ENCODE measurements at regions not wholly inside any gene's neighbourhood (a gene's known extent, or its start where the extent isn't known, plus 50 kb on each side); places are given as distances from the start of the nearest gene placed in this dataset.

DNA sequence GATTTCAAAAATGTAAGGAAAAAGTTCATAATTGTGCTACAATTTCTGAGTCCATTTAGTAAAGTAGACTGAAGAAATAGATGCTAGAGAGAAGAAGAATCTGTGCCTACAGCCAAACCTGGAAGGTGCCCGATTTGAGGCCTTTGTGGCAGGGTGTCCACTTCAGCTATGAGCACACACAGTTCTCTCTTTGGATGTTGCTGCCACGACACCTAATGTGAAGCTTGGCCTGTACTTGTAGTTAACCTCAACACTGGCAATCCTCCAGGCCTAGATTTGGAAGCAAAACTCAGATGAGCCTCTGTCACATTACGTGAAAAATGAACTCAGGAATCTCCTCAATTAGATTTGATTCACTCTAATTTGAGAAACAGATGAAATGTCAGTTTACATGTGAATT lies 90.1 kb upstream of the LRP1B start:
- 80% methylated on average over 1 of the region's 3 CpGs for WGBS (ENCODE audit: insufficient coverage)
- CTCF ChIA-PET: no interaction called here
- Histone ChIP-seq H3K27me3 (replicated peaks in 1 of 2; ENCODE audit: control insufficient read depth in 2 of 2, extremely low read depth in 1 of 2, insufficient read depth in 2 of 2, low read length in 1 of 2) (no peaks in the 10 kb centered on the region), H3K4me3 (ENCODE audit: control insufficient read depth in 1 of 2, extremely low read depth in 1 of 2, low read length in 1 of 2) (no peak overlapping the region), H3K9me3 (no peaks in the 10 kb centered on the region), H3K36me3 (ENCODE audit: control insufficient read depth in 2 of 2, extremely low read depth in 1 of 2, insufficient read depth in 1 of 2, low read length in 1 of 2) (no peaks in the 10 kb centered on the region), H3K4me1 (ENCODE audit: control insufficient read depth in 1 of 2, extremely low read depth in 1 of 2, insufficient read depth in 2 of 2, low read length in 2 of 2) (no peaks in the 10 kb centered on the region), H3K27ac (ENCODE audit: low read length) (no peak overlapping the region)
- Mint-ChIP-seq H3K27me3 (no peaks in the 10 kb centered on the region), H3K4me3 (no peak overlapping the region), H3K36me3 (no peaks in the 10 kb centered on the region), H3K9me3 (peaks cover 0 to 18% (median 15%) of the 10 kb centered on the region in 3 donors), H3K4me1 (no peaks in the 10 kb centered on the region), H3K27ac (no peak overlapping the region)
- POLR2A ChIA-PET: no interaction called here
- DNase-seq (no peak), ATAC-seq (replicated peaks in 1 of 4) (no peak)

DNA sequence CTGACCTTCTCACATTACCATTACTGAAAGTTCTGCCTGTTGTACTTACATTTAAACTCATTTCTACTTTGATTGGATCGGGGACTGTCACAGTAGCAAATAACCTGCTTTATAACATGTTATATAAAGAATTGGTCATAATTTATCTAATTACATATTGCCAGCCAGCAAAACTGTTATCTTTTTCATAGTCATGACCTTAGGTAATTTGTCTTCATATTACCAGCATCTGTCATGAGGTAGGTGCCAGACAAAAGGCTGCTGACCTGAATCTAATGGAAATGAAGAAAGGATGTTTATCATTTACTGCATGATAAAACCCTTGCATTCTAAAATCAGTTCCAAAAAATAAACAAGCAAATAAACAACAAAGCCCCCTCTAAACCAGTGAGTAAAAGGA lies 89.4 kb upstream of the LRP1B start:
- WGBS (ENCODE audit: insufficient coverage): no CpG with 5 or more reads among the region's 1 CpG

DNA sequence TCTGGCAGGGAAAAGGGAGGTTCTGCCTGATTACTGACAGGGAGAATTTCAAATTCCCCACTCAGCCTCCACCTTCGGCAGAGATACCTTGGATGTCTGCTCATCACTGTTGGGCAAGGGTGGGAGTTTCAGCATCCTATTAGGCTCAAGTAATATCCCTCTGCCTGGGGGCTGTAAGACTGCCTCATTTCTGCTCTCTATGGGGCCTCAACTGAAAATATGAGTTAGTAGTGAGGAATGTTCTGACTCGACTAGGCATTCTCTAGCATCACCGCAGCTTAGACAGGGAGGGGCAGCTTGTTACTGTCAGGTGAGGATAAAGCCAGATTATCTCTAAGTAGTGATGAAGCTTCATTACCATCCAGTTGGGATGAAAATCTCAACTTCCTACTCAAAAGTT lies 87.7 kb upstream of the LRP1B start:
- H3K27me3 Mint-ChIP-seq: no peaks in the 10 kb centered on the region

More for the DNA sequence above, 89.4 kb upstream of the LRP1B start:
- Mint-ChIP-seq H3K27me3 (no peaks in the 10 kb centered on the region), H3K27ac (no peak overlapping the region), H3K36me3 (no peaks in the 10 kb centered on the region), H3K4me3 (no peak overlapping the region), H3K9me3 (peaks cover 0 to 17% (median 15%) of the 10 kb centered on the region in 3 donors), H3K4me1 (no peaks in the 10 kb centered on the region)
- no peak for DNase-seq
- Histone ChIP-seq H3K4me1 (ENCODE audit: control insufficient read depth in 1 of 2, extremely low read depth in 1 of 2, insufficient read depth in 2 of 2, low read length in 2 of 2) (no peaks in the 10 kb centered on the region), H3K9me3 (no peaks in the 10 kb centered on the region), H3K36me3 (ENCODE audit: control insufficient read depth in 2 of 2, extremely low read depth in 1 of 2, insufficient read depth in 1 of 2, low read length in 1 of 2) (no peaks in the 10 kb centered on the region), H3K27ac (ENCODE audit: low read length) (no peak overlapping the region), H3K4me3 (ENCODE audit: control insufficient read depth in 1 of 2, extremely low read depth in 1 of 2, low read length in 1 of 2) (no peak overlapping the region), H3K27me3 (replicated peaks in 1 of 2; ENCODE audit: control insufficient read depth in 2 of 2, extremely low read depth in 1 of 2, insufficient read depth in 2 of 2, low read length in 1 of 2) (no peaks in the 10 kb centered on the region)
- CTCF ChIA-PET: no interaction called here
- POLR2A ChIA-PET: no interaction called here
- ATAC-seq (replicated peaks in 1 of 4): no peak

DNA sequence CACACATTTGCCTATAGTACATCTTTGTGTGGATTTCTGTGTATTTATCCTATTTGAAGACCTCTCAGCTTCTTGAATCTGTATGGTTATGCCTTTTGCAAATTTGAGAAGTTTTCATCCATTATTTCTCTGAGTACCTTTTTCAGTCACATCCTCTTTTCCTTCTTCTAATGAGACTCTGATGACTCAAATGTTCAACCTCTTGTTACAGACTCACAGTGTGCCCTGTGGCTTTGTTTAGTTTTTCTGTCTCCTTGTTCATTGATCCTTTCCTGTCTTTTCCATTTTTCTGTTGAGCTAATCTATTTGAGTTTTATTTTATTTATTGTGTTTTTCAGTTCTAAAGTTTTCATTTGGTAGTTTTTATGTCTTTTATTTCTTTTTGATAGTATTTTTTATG lies 87.0 kb upstream of the LRP1B start:
- Mint-ChIP-seq H3K36me3 (no peaks in the 10 kb centered on the region), H3K4me1 (no peaks in the 10 kb centered on the region), H3K4me3 (no peak overlapping the region), H3K27ac (no peak overlapping the region), H3K27me3 (no peaks in the 10 kb centered on the region), H3K9me3 (peaks cover 0 to 23% (median 18%) of the 10 kb centered on the region in 3 donors)
- Histone ChIP-seq H3K27me3 (replicated peaks in 1 of 2; ENCODE audit: control insufficient read depth in 2 of 2, extremely low read depth in 1 of 2, insufficient read depth in 2 of 2, low read length in 1 of 2) (no peaks in the 10 kb centered on the region), H3K27ac (ENCODE audit: low read length) (no peak overlapping the region), H3K4me3 (ENCODE audit: control insufficient read depth in 1 of 2, extremely low read depth in 1 of 2, low read length in 1 of 2) (no peak overlapping the region), H3K36me3 (ENCODE audit: control insufficient read depth in 2 of 2, extremely low read depth in 1 of 2, insufficient read depth in 1 of 2, low read length in 1 of 2) (no peaks in the 10 kb centered on the region), H3K4me1 (ENCODE audit: control insufficient read depth in 1 of 2, extremely low read depth in 1 of 2, insufficient read depth in 2 of 2, low read length in 2 of 2) (no peaks in the 10 kb centered on the region), H3K9me3 (no peaks in the 10 kb centered on the region)
- no peak for ATAC-seq (replicated peaks in 1 of 4)
- no peak for DNase-seq
- ChIA-PET CTCF (no interaction called here), POLR2A (no interaction called here)

More for the DNA sequence above, 87.7 kb upstream of the LRP1B start:
- Histone ChIP-seq H3K27ac (ENCODE audit: low read length) (no peak overlapping the region), H3K9me3 (no peaks in the 10 kb centered on the region), H3K27me3 (replicated peaks in 1 of 2; ENCODE audit: control insufficient read depth in 2 of 2, extremely low read depth in 1 of 2, insufficient read depth in 2 of 2, low read length in 1 of 2) (no peaks in the 10 kb centered on the region), H3K36me3 (ENCODE audit: control insufficient read depth in 2 of 2, extremely low read depth in 1 of 2, insufficient read depth in 1 of 2, low read length in 1 of 2) (no peaks in the 10 kb centered on the region), H3K4me3 (ENCODE audit: control insufficient read depth in 1 of 2, extremely low read depth in 1 of 2, low read length in 1 of 2) (no peak overlapping the region), H3K4me1 (ENCODE audit: control insufficient read depth in 1 of 2, extremely low read depth in 1 of 2, insufficient read depth in 2 of 2, low read length in 2 of 2) (no peaks in the 10 kb centered on the region)
- no peaks in the 10 kb centered on the region for H3K36me3 Mint-ChIP-seq
- no peak overlapping the region for H3K27ac Mint-ChIP-seq
- no peaks in the 10 kb centered on the region for H3K4me1 Mint-ChIP-seq
- H3K4me3 Mint-ChIP-seq: no peak overlapping the region
- CTCF ChIA-PET: no interaction called here
- H3K9me3 Mint-ChIP-seq: peaks cover 0 to 23% (median 18%) of the 10 kb centered on the region in 3 donors
- DNase-seq (no peak), ATAC-seq (replicated peaks in 1 of 4) (no peak)
- no CpG with 5 or more reads among the region's 3 CpGs for WGBS (ENCODE audit: insufficient coverage)
- POLR2A ChIA-PET: no interaction called here

DNA sequence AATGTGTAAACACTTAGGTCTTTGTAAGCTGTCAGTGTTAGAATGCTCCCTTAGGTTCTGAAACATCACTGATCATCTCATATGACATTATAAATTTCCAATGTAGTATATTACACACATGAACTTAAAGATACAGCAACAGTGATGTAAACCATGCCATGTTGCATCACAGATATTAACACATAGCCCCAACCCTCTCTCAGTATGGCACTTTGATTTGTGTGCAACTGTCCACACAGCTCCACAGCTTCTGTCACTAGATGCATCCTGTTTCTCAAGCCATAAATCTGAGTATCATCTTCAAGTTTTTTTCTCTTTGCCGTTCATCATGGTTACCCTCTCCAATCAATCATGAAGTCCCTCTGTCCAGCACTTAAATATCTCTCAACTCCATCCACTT lies 69.2 kb upstream of the LRP1B start:
- 64% methylated on average over 1 of the region's 1 CpG for WGBS (ENCODE audit: insufficient coverage)

DNA sequence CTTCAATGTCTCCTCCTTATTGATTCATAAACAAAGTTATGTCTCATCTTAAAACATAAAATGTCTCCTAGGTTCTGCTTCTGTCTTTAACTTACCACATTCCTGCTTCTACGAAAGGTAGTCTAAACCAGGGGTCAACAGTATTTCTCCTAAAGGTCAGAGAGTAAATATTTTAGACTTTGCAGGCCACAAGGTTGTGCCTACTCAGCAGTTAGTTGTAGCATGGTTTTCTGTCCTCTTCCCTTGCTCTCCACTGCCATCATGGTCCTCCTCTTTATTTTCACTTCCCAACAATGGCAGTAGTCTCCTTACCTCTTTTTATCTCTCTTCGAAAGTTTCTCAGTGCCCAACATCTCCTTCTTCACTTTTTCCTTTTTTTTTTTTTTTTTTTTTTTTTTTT lies 68.3 kb upstream of the LRP1B start:
- 40% methylated on average over 2 of the region's 2 CpGs for WGBS (ENCODE audit: insufficient coverage)
- no peak overlapping the region for H3K4me3 Mint-ChIP-seq
- CTCF ChIA-PET: no interaction called here
- no peaks in the 10 kb centered on the region for H3K27me3 Mint-ChIP-seq
- ATAC-seq (replicated peaks in 1 of 4) (no peak), DNase-seq (no peak)
- POLR2A ChIA-PET: no interaction called here
- Histone ChIP-seq H3K27me3 (replicated peaks in 1 of 2; ENCODE audit: control insufficient read depth in 2 of 2, extremely low read depth in 1 of 2, insufficient read depth in 2 of 2, low read length in 1 of 2) (no peaks in the 10 kb centered on the region), H3K4me3 (ENCODE audit: control insufficient read depth in 1 of 2, extremely low read depth in 1 of 2, low read length in 1 of 2) (no peak overlapping the region), H3K27ac (ENCODE audit: low read length) (no peak overlapping the region), H3K9me3 (no peaks in the 10 kb centered on the region), H3K4me1 (ENCODE audit: control insufficient read depth in 1 of 2, extremely low read depth in 1 of 2, insufficient read depth in 2 of 2, low read length in 2 of 2) (no peaks in the 10 kb centered on the region), H3K36me3 (ENCODE audit: control insufficient read depth in 2 of 2, extremely low read depth in 1 of 2, insufficient read depth in 1 of 2, low read length in 1 of 2) (no peaks in the 10 kb centered on the region)
- H3K4me1 Mint-ChIP-seq: no peaks in the 10 kb centered on the region
- no peaks in the 10 kb centered on the region for H3K36me3 Mint-ChIP-seq
- no peak overlapping the region for H3K27ac Mint-ChIP-seq
- H3K9me3 Mint-ChIP-seq: peaks cover 17 to 32% (median 31%) of the 10 kb centered on the region in 3 donors

More for the DNA sequence above, 69.2 kb upstream of the LRP1B start:
- no peak overlapping the region for H3K4me3 ChIP-seq (ENCODE audit: control insufficient read depth in 1 of 2, extremely low read depth in 1 of 2, low read length in 1 of 2)
- Mint-ChIP-seq H3K4me3 (no peak overlapping the region), H3K27ac (no peak overlapping the region), H3K4me1 (no peaks in the 10 kb centered on the region), H3K27me3 (no peaks in the 10 kb centered on the region), H3K36me3 (no peaks in the 10 kb centered on the region), H3K9me3 (peaks cover 19 to 28% (median 26%) of the 10 kb centered on the region in 3 donors)
- H3K27ac ChIP-seq (ENCODE audit: low read length): no peak overlapping the region
- ATAC-seq (replicated peaks in 1 of 4): no peak
- no peaks in the 10 kb centered on the region for H3K9me3 ChIP-seq
- ChIA-PET CTCF (no interaction called here), POLR2A (no interaction called here)
- no peaks in the 10 kb centered on the region for H3K4me1 ChIP-seq (ENCODE audit: control insufficient read depth in 1 of 2, extremely low read depth in 1 of 2, insufficient read depth in 2 of 2, low read length in 2 of 2)
- H3K36me3 ChIP-seq (ENCODE audit: control insufficient read depth in 2 of 2, extremely low read depth in 1 of 2, insufficient read depth in 1 of 2, low read length in 1 of 2): no peaks in the 10 kb centered on the region
- no peaks in the 10 kb centered on the region for H3K27me3 ChIP-seq (replicated peaks in 1 of 2; ENCODE audit: control insufficient read depth in 2 of 2, extremely low read depth in 1 of 2, insufficient read depth in 2 of 2, low read length in 1 of 2)
- no peak for DNase-seq

DNA sequence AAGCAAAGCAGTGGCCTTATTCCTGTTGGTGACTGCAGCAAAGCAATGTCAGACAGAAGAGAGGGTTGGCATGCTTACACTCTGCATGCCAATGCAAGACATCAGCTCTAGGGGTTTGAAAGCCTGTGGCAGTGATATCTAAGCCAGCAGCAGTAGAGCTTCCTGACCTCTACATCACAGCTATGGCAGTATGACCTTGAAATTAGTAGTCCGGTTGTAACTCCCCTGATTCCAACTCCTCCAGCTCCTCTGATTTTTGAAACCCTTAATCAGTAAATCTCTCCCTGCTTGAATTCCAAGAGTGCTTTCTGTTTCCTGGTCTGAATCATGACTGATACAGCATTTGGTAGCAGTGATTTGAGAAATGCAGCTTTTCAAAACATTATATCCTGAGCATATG lies 60.0 kb upstream of the LRP1B start:
- H3K4me1 Mint-ChIP-seq: no peaks in the 10 kb centered on the region
- 100% methylated on average over 1 of the region's 1 CpG for WGBS (ENCODE audit: insufficient coverage)

More for the DNA sequence above, 60.0 kb upstream of the LRP1B start:
- ATAC-seq (replicated peaks in 1 of 4): no peak
- no peak overlapping the region for H3K27ac Mint-ChIP-seq
- Histone ChIP-seq H3K27me3 (replicated peaks in 1 of 2; ENCODE audit: control insufficient read depth in 2 of 2, extremely low read depth in 1 of 2, insufficient read depth in 2 of 2, low read length in 1 of 2) (no peaks in the 10 kb centered on the region), H3K27ac (ENCODE audit: low read length) (no peak overlapping the region), H3K36me3 (ENCODE audit: control insufficient read depth in 2 of 2, extremely low read depth in 1 of 2, insufficient read depth in 1 of 2, low read length in 1 of 2) (no peaks in the 10 kb centered on the region), H3K4me1 (ENCODE audit: control insufficient read depth in 1 of 2, extremely low read depth in 1 of 2, insufficient read depth in 2 of 2, low read length in 2 of 2) (no peaks in the 10 kb centered on the region), H3K4me3 (ENCODE audit: control insufficient read depth in 1 of 2, extremely low read depth in 1 of 2, low read length in 1 of 2) (no peak overlapping the region), H3K9me3 (no peaks in the 10 kb centered on the region)
- DNase-seq: no peak
- ChIA-PET CTCF (no interaction called here), POLR2A (no interaction called here)
- H3K4me3 Mint-ChIP-seq: no peak overlapping the region
- H3K36me3 Mint-ChIP-seq: no peaks in the 10 kb centered on the region
- H3K27me3 Mint-ChIP-seq: no peaks in the 10 kb centered on the region
- peaks cover 10 to 26% (median 13%) of the 10 kb centered on the region in 3 donors for H3K9me3 Mint-ChIP-seq

All from T-cell (primary cell).